ENCODE measurements at regions not wholly inside any gene's neighbourhood (a gene's known extent, or its start where the extent isn't known, plus 50 kb on each side); places are given as distances from the start of the nearest gene placed in this dataset.
"Not testable (repeated sequence)": the region's sequence is repeated elsewhere in the genome, so short reads cannot be mapped to it uniquely, and the experiment has no call there.

DNA sequence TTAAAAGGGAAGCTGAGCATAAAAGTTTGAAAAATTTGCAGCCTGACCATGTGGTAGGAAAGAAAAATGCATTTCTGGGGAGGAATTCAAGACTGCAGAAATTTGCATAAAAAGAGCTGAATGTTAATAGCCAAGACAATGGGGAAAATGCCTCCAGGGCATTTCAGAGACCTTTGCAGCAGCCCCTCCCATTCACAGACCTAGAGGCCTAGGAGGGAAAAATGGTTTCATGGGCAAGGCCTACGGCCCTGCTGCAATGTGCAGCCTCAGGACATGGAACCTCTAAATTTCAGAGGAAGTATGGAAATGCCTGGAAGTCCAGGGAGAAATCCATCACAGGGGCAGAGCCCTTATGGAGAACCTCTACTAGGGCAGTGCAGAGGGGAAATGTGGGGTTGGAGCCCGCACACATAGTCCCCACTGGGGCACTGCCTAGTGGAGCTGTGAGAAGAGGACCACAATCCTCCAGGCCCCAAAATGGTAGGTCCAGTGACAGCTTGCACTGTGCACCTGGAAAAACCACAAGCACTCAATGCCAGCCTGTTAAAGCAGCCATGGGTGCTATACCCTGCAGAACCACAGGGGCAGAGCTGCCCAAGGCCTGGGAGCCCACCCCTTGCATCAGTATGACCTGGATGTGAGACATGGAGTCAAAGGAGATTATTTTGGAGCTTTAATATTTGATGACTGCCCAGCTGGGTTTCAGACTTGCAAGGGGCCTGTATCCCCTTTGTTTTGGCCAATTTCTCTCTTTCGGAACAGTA, 243.8 kb downstream of the DNAJB9 start:
- DNase-seq (ENCODE audit: low read depth): no peak

DNA sequence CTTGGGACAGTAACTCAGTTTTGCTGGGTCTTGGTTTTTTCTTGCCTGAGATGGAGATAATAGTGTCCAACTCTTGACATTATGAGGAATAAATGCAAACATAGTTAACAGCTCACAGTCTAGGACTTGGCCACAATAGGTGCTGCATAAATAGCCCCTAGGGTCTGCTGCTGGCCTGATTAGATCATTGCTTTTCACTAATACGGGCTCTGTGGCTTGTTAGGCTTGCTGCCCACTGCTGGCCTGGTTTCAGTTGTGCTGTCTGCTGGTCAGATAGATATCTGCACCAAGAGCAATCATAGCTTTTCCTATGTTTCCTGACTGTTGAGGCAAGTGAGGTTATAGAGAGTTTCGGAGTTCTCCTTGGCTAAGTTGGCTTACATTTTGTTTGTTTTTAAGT, 246.1 kb downstream of the DNAJB9 start:
- DNase-seq (ENCODE audit: low read depth): no peak

DNA sequence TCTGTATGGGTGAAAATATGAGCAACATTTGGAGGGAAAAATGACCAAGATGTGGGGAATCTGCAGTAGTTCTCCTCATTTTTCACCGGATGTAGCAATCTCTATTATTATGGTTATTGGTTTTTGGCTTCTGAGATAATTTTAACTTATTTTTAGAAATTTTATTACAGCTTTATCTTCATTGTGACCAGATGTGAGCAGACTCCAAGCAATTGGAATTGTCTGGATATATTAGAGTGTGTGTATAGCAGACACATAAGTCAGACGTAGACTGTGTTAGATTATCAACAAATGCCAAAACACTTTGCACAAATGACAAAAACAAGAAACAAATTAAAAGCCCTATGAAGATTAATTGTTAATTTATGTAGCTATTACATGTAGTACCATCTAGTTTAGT, 249.1 kb downstream of the DNAJB9 start:
- no peak for DNase-seq (ENCODE audit: low read depth)

DNA sequence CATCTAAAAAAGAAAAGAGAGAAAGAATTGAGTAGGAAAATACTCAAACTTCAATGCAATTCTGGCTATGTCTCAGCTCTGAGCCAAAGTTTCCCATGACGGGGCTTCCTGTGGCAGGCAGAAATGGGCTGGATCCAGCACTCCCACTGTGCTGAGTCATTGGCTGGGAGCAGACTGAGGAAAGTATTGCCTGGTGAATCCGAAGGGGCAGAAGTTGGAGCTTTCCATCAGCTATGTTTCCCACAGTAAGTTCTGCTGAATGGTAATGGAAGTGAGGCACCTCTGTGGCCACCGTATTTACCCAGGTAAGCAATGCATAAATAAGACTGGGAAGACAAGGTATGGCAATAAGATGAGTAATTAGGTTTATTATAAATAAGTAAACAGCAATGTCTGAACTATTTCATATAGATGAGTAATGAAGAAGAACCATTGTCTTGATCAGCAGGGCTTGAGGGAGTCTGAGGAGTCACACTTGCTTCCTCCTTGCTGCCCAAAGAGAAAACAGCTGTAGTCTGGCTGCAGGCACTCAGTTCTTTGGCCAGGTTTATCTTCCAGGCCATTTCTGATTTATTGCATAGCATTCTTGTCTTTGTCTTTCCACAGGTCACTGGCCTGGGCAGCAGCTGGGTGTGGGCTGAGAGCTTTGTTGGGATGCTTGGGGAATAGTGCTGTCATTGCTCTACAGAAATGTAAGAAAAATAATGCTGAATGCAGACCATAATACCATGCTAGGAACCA, 255.3 kb downstream of the DNAJB9 start:
- peak; percentile 62 for DNase-seq (ENCODE audit: low read depth)

DNA sequence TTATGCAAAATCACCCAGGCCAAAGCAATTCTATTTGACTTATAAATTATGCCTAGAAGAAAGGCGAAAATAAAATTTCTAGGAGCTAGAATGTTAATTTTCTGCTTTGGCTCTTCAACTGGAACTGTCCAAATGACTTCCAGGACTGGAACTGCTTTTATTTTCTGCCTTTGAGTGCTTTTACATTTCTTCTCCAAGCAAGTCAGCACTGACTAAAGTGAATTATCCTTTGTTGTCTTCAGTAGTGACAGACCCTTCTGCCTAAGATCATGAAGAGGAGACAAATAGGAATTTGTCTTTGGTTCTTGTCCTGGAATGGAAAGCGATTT, 255.9 kb downstream of the DNAJB9 start:
- DNase-seq (ENCODE audit: low read depth): no peak

GRCh38 chr7:108836256-108836655, 266.6 kb downstream of the DNAJB9 start:
- no peak for DNase-seq (ENCODE audit: low read depth)

- DNase-seq (ENCODE audit: low read depth): no peak
Observed at GRCh38 chr7:108838198-108838597, 268.5 kb downstream of the DNAJB9 start.

DNA sequence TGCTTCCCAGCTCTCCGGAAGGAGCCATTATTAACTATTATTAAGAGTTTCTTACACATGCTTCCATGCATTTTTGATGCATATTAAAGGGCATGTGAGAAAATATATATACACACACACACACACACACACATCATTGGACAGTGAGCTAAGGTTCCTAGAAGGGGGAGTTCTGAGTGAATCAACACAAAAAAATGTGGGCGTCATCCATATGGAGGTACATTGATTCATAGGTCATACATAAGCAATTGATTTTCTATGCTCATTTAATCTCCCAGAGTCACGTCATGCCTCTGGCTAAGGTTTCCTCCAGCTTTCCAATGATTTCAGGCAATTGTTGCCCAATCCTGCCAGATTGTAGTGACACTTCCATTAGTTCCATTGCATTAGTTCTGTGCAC, 269.4 kb downstream of the DNAJB9 start:
- DNase-seq (ENCODE audit: low read depth): no peak

- DNase-seq (ENCODE audit: low read depth): no peak
Observed at GRCh38 chr7:108845951-108846350, 276.3 kb downstream of the DNAJB9 start.

DNA sequence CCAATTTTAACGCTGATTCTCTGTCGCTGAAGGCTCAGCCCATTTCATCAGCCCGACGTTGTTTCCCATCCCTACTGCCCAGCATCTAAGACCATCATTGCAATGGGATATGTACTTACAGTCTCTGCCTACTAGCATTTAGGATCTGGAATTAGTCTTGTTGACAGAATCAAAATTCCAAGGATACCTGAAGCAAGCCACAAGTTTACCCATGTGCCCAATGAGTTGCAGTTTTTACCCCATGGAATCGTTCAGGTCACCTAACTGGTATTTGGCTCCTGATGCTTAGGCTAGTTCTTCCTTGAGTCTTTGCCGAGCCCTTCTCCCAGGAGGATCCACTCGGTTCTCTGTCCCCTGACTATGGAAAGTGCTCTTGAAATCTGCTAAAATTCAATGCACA, 276.8 kb downstream of the DNAJB9 start:
- DNase-seq (ENCODE audit: low read depth): no peak

GRCh38 chr7:108848486-108848885, 278.8 kb downstream of the DNAJB9 start:
- no peak for DNase-seq (ENCODE audit: low read depth)

- no peak for DNase-seq (ENCODE audit: low read depth)
Observed at GRCh38 chr7:108860615-108861014, 290.9 kb downstream of the DNAJB9 start.

GRCh38 chr7:108861071-108861470, 291.4 kb downstream of the DNAJB9 start:
- no peak for DNase-seq (ENCODE audit: low read depth)

GRCh38 chr7:108863227-108863848, 293.7 kb downstream of the DNAJB9 start:
- no peak for DNase-seq (ENCODE audit: low read depth)

DNA sequence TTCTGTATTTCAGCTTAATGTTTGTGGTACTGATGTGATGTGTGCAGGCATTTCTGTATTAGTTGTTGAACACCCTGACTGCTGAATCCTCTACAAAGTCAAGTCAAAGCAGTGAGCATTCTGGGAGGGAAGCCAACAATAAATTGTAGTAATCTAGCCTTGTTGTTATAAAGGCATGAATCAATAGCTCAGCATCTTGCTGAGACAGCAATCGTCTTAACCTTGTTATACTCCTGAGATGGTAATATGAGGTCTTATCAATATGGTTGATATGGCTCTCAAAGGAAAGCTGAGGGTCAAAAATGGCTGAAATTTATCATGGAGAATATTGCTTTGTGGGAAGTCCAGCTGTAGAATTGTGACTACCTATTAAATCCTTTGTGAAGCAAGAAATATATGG, 299.4 kb downstream of the DNAJB9 start:
- DNase-seq (ENCODE audit: low read depth): no peak

DNA sequence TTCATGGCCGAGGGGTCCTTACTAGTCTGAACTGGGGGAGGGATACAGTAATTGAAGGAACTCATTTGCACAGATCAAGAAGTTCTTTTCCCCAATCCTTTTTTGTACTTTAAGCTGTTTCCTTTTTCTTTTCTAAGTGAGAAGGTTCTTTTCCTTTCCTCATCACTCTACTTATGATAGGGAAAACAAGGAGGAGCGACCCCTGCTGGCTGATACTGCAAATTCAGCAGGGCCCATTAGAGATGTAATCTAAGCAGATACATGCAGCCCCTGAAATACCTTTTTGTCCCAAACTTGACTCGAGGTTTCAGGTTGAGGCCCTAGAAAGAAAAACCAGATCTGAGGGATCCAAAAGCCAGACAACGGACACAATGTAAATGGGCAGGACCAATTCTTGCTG, 305.5 kb downstream of the DNAJB9 start:
- peak; percentile 1 for DNase-seq (ENCODE audit: low read depth)

- DNase-seq (ENCODE audit: low read depth): no peak
Observed at GRCh38 chr7:108890862-108891261, 321.2 kb downstream of the DNAJB9 start.

- no peak for DNase-seq (ENCODE audit: low read depth)
Observed at GRCh38 chr7:108908456-108908855, 338.8 kb downstream of the DNAJB9 start.

DNA sequence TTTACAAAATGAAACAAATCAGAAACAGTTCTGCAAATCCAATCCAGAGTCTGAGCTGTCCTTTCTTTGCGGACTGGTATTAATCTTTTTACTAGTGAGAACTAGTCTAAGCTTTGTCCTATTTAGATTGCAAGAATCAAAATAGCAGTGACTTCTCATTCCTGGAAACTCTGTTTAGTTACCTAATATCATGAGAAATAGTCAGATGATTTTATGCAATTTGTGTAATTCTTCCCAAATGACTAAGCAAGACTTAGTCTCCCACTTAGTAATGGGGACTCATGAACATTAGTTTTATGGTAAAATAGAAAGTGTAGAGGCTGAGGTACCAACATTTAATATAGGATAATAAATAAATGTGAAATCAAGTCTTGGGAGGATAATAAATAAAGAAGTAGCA, 341.3 kb downstream of the DNAJB9 start:
- peak; percentile 1 for DNase-seq (ENCODE audit: low read depth)

GRCh38 chr7:108920490-108920889, 350.8 kb downstream of the DNAJB9 start:
- no peak for DNase-seq (ENCODE audit: low read depth)

DNA sequence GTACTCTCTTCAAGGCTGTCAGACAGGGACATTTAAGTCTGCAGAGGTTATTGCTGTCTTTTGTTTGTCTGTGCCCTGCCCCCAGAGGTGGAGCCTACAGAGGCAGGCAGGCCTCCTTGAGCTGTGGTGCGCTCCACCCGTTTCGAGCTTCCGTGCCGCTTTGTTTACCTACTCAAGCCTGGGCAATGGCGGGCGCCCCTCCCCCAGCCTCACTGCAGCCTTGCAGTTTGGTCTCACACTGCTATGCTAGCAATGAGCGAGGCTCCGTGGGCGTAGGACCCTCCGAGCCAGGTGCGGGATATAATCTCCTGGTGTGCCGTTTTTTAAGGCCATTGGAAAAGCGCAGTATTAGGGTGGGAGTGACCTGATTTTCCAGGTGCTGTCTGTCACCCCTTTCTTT, 373.4 kb downstream of the DNAJB9 start:
- not testable (repeated sequence) for DNase-seq (ENCODE audit: low read depth)

- no peak for DNase-seq (ENCODE audit: low read depth)
Observed at GRCh38 chr7:108947526-108947925, 377.9 kb downstream of the DNAJB9 start.

- no peak for DNase-seq (ENCODE audit: low read depth)
Observed at GRCh38 chr7:108972004-108972403, 402.3 kb downstream of the DNAJB9 start.
